WI38 (cell line): ENCODE measurements at regions not wholly inside any gene's neighbourhood (a gene's known extent, or its start where the extent isn't known, plus 50 kb on each side); places are given as distances from the start of the nearest gene placed in this dataset.
"Not testable (repeated sequence)": the region's sequence is repeated elsewhere in the genome, so short reads cannot be mapped to it uniquely, and the experiment has no call there.

Source experiments
- H3K4me3 ChIP-seq: 2 replicates; pipeline ENCODE4 v1.5.1; 2011; ENCODE audit warnings: low read depth, mild to moderate bottlenecking, control low read depth, low read length
- TF ChIP-seq, protein P1 (sequence below): IDR thresholded peaks from 2 replicates; pipeline ENCODE4 v1.5.1; 2012; ENCODE audit warnings: low read depth, mild to moderate bottlenecking, control low read depth, low read length

DNA sequence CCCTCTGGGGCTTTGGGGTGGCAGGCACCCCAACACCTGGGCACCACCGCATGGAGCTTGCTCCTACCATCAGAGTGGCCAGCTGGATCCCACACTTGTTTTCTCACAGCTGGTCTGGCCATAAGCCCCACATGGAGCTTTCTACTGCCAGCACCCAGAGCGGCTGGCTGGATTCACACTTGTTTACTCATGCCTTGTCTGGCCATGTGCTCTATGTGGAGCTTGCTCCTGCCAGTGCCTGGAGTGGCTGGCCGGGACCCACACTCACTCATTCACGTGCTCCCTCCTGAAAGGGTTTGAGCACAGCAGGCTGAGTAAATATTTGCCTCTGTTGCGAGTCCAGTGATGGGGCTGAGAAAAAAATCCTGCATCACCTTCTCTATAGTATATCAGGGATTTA lies 487.0 kb downstream of the CD109 start:
- TF ChIP-seq, protein P1, sequence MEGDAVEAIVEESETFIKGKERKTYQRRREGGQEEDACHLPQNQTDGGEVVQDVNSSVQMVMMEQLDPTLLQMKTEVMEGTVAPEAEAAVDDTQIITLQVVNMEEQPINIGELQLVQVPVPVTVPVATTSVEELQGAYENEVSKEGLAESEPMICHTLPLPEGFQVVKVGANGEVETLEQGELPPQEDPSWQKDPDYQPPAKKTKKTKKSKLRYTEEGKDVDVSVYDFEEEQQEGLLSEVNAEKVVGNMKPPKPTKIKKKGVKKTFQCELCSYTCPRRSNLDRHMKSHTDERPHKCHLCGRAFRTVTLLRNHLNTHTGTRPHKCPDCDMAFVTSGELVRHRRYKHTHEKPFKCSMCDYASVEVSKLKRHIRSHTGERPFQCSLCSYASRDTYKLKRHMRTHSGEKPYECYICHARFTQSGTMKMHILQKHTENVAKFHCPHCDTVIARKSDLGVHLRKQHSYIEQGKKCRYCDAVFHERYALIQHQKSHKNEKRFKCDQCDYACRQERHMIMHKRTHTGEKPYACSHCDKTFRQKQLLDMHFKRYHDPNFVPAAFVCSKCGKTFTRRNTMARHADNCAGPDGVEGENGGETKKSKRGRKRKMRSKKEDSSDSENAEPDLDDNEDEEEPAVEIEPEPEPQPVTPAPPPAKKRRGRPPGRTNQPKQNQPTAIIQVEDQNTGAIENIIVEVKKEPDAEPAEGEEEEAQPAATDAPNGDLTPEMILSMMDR, result no peak
- no peak overlapping the region for H3K4me3 ChIP-seq

DNA sequence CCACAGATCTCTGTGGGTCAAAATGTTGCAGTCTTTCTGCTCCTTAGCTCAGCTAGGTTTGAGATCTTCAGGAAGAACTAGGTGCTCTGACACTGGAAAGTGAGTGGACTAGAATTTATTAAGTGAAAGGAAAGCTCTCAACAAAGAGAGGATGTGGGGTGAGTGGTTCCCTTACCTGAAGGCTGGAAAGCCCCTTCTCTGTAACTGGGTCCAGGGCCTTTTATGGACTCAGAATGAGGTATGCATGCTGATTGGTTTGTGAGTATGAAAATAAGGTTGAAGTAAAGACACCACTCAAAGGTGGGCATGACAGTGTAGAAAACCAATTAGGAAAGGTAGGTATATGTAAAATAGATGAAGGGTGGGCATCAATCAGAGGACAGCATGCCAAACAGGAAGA lies 485.5 kb downstream of the CD109 start:
- H3K4me3 ChIP-seq, result no peak overlapping the region

DNA sequence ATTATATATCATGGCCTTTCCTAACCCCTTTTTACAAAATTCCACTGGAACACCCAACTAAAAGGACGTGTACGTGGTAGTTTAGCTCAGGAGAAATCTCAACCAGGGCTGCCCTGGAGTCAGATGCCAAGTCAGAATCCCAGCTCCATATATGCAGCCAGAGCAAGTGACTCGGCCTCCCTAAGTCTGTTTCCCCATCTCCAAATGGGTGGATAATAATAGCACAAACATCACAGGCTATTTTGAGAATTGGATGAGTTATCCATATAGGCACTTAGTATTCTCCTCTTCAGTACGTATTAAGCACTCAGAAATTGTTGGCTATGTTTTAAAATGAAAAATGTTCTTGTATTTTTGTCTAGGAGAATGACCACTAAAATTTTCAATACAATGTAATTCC lies 481.5 kb downstream of the CD109 start:
- TF ChIP-seq, protein P1, result no peak

More for the DNA sequence above, 485.5 kb downstream of the CD109 start:
- TF ChIP-seq, protein P1, result no peak

DNA sequence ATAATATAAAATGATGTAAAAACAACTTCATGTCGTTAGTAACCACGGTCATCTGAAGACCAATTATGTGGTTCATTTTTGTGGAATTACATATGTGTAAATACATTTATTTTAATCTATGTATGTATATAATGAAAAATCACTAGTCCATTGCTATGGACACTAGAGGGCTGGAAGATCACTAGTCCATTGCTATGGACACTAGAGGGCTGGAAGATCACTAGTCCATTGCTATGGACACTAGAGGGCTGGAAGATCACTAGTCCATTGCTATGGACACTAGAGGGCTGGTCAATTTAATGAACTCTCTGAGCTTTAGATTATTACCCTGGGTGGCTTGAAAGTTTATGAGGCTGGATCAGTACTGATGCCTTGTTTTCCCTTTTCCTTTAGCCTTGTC lies 474.5 kb downstream of the CD109 start:
- H3K4me3 ChIP-seq, result not testable (repeated sequence)
- TF ChIP-seq, protein P1, result 0 out of 2 replicates have a peak, but pooled peaks have one; percentile 10

More for the DNA sequence above, 481.5 kb downstream of the CD109 start:
- H3K4me3 ChIP-seq, result no peak overlapping the region

DNA sequence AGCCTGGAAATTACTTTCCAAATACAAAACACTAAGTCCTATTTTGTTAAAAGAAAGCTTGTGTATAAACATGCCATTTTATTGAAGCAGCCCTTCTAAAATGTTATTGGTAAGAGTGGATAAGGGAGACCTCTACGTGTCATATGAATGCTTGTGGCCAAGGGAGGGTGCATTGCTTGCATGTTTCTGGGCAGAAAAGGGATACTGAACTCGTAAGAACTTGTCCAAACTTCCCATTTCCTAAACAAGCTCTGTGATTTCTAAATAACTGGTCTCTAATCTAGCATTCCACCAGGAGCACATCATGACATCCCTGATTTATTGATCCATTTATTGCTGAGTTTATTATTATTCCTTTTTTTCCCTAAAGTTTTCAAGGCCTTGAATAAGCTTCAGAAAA lies 474.1 kb downstream of the CD109 start:
- no peak overlapping the region for H3K4me3 ChIP-seq
- TF ChIP-seq, protein P1, result no peak

DNA sequence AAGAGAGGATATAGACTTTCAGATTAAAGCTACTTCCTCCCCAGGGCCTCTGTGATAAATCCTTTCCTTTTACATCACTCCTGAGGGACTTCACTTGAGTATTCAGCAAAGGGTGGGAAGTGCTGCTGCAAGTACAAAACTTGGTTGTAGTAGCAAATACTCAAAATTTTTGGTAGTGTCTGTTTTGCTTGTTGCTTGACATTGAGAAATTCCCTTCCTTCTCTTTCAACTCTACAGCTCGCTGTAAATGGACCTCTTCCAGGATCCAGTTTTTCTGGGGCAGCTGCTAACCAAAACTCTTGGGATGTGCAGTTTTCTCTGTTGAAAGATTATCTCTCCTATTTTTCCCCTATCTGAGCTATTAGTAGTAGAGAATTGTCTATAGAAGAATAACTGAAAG lies 472.0 kb downstream of the CD109 start:
- TF ChIP-seq, protein P1, result no peak
- no peak overlapping the region for H3K4me3 ChIP-seq

DNA sequence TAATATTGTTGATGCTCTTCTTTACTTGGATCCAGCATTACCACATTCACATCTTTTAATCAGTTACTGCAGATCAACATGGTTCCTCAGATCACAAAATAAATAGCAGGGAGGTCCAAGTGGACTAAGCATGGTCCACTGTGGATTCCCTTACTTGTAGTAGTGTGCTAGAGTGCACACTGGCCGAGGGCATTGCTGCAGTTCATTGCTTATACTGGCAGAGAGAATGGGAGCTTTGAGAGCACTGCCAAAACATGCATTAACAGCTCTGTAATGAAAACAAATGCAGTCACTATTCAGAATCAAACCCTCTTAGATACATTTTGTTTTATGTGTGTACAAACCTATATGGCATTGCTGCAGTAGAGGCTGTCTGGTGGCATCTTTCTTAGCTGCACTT lies 471.5 kb downstream of the CD109 start:
- TF ChIP-seq, protein P1, result no peak
- no peak overlapping the region for H3K4me3 ChIP-seq
